ENCODE measurements at regions not wholly inside any gene's neighbourhood (a gene's known extent, or its start where the extent isn't known, plus 50 kb on each side); places are given as distances from the start of the nearest gene placed in this dataset.

DNA sequence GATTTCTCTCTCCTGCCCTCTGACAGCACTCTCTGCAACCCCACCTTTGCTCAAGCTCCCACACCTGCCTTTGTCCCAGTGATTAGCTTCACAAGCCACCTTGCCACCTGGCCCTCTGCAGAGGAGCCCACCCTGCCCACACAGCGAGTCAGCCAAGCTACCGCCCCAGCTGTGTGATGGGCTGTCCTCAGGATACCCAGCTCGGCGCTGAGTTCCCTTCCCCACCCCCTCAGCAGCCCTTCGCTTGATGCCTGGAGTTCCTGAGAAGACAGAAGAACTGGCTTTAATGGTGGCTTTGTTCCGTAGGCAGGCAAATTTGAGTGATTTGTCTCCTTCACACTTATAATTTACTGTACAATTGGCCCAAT lies 266.4 kb downstream of the CBLN1 start:
- DNase-seq, result no peak
- no peak for ATAC-seq (ENCODE audit: insufficient read depth, low FRiP score)

GRCh38 chr16:49014277-49015224 lies 267.1 kb downstream of the CBLN1 start:
- Histone ChIP-seq H3K4me1 (ENCODE audit: control insufficient read depth in 5 of 5, insufficient read depth in 5 of 5, low read length in 5 of 5) (peaks cover 0 to 16% (median 6%) of the 10 kb centered on the region in 5 donors), H3K27ac (ENCODE audit: low read depth in 1 of 2, low read length in 1 of 2) (no peak overlapping the region), H3K36me3 (ENCODE audit: control insufficient read depth in 4 of 4, insufficient read depth in 4 of 4, low read length in 4 of 4) (no peaks in the 10 kb centered on the region), H3K9ac (ENCODE audit: insufficient read depth in 1 of 2, low read length in 2 of 2) (no peak overlapping the region), H3K9me3 (ENCODE audit: control insufficient read depth in 4 of 4, insufficient read depth in 3 of 4, low read length in 3 of 4) (peaks cover 0 to 13% (median 0%) of the 10 kb centered on the region in 4 donors), H3K27me3 (ENCODE audit: control insufficient read depth in 3 of 3, insufficient read depth in 3 of 3, low read length in 2 of 3) (peaks cover 6 to 21% (median 16%) of the 10 kb centered on the region in 3 donors), H3K4me3 (no peak overlapping the region)
- TF ChIP-seq, protein P1, sequence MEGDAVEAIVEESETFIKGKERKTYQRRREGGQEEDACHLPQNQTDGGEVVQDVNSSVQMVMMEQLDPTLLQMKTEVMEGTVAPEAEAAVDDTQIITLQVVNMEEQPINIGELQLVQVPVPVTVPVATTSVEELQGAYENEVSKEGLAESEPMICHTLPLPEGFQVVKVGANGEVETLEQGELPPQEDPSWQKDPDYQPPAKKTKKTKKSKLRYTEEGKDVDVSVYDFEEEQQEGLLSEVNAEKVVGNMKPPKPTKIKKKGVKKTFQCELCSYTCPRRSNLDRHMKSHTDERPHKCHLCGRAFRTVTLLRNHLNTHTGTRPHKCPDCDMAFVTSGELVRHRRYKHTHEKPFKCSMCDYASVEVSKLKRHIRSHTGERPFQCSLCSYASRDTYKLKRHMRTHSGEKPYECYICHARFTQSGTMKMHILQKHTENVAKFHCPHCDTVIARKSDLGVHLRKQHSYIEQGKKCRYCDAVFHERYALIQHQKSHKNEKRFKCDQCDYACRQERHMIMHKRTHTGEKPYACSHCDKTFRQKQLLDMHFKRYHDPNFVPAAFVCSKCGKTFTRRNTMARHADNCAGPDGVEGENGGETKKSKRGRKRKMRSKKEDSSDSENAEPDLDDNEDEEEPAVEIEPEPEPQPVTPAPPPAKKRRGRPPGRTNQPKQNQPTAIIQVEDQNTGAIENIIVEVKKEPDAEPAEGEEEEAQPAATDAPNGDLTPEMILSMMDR (IDR thresholded peaks at IDR 0.05; ENCODE audit: control extremely low read depth, extremely low read depth), result no peak
- WGBS, 2 donors, result 56 to 72% methylated on average over 15 of the region's 15 CpGs
- DNase-seq (no peak), ATAC-seq (ENCODE audit: insufficient read depth, low FRiP score) (no peak)

More for the DNA sequence above, 266.4 kb downstream of the CBLN1 start:
- TF ChIP-seq, protein P1 (IDR thresholded peaks at IDR 0.05; ENCODE audit: control extremely low read depth, extremely low read depth), result no peak
- H3K27me3 ChIP-seq (ENCODE audit: control insufficient read depth in 3 of 3, insufficient read depth in 3 of 3, low read length in 2 of 3), result peaks cover 6 to 23% (median 18%) of the 10 kb centered on the region in 3 donors
- peaks cover 0 to 16% (median 6%) of the 10 kb centered on the region in 5 donors for H3K4me1 ChIP-seq (ENCODE audit: control insufficient read depth in 5 of 5, insufficient read depth in 5 of 5, low read length in 5 of 5)
- WGBS, 2 donors, result 25 to 28% methylated on average over 6 of the region's 6 CpGs
- H3K9me3 ChIP-seq (ENCODE audit: control insufficient read depth in 4 of 4, insufficient read depth in 3 of 4, low read length in 3 of 4), result peaks cover 0 to 13% (median 0%) of the 10 kb centered on the region in 4 donors
- no peaks in the 10 kb centered on the region for H3K36me3 ChIP-seq (ENCODE audit: control insufficient read depth in 4 of 4, insufficient read depth in 4 of 4, low read length in 4 of 4)
- H3K4me3 ChIP-seq, result no peak overlapping the region
- no peak overlapping the region for H3K27ac ChIP-seq (ENCODE audit: low read depth in 1 of 2, low read length in 1 of 2)
- H3K9ac ChIP-seq (ENCODE audit: insufficient read depth in 1 of 2, low read length in 2 of 2), result no peak overlapping the region

DNA sequence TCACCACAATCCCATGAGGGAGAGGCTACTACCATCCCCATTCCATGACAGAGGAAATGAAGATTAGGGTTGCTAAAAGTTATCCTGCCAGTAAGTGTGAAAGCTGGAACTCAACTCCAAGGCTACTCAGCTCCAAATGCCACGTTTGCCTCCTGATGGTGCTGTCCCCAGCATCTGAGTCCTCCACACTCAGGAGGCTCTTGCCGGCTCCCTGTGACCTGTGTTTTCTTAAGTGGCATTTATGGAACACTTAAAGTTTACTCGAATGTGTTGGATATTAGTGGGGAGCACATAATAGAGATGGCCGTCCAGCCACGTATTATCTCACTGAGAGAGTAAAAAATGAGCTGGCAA lies 267.9 kb downstream of the CBLN1 start:
- ATAC-seq (ENCODE audit: insufficient read depth, low FRiP score) (no peak), DNase-seq (peak in 1 of 3 donors; percentile 9)
- H3K36me3 ChIP-seq (ENCODE audit: control insufficient read depth in 4 of 4, insufficient read depth in 4 of 4, low read length in 4 of 4), result no peaks in the 10 kb centered on the region
- WGBS, 2 donors, result 51 to 64% methylated on average over 5 of the region's 5 CpGs
- H3K9me3 ChIP-seq (ENCODE audit: control insufficient read depth in 4 of 4, insufficient read depth in 3 of 4, low read length in 3 of 4), result peaks cover 0 to 14% (median 0%) of the 10 kb centered on the region in 4 donors
- no peak overlapping the region for H3K9ac ChIP-seq (ENCODE audit: insufficient read depth in 1 of 2, low read length in 2 of 2)
- TF ChIP-seq, protein P1 (IDR thresholded peaks at IDR 0.05; ENCODE audit: control extremely low read depth, extremely low read depth), result no peak
- H3K27me3 ChIP-seq (ENCODE audit: control insufficient read depth in 3 of 3, insufficient read depth in 3 of 3, low read length in 2 of 3), result peaks cover 4 to 21% (median 15%) of the 10 kb centered on the region in 3 donors
- no peak overlapping the region for H3K4me3 ChIP-seq
- peaks cover 0 to 9% (median 0%) of the 10 kb centered on the region in 5 donors for H3K4me1 ChIP-seq (ENCODE audit: control insufficient read depth in 5 of 5, insufficient read depth in 5 of 5, low read length in 5 of 5)
- no peak overlapping the region for H3K27ac ChIP-seq (ENCODE audit: low read depth in 1 of 2, low read length in 1 of 2)
